RWPE2 (cell line): ENCODE measurements at regions not wholly inside any gene's neighbourhood (a gene's known extent, or its start where the extent isn't known, plus 50 kb on each side); places are given as distances from the start of the nearest gene placed in this dataset.

ENCODE experiments used
- ATAC-seq: fragments of 200-7000 bp; cut with Tn5 transposase; 3 replicates; pipeline ENCODE4 v1.9.1; 2021; ENCODE audit warnings: low read depth
- DNase-seq: peaks from one replicate; pipeline ENCODE4 v3.0.0-alpha.2; 2020; ENCODE audit warnings: low spot score
- H3K27ac ChIP-seq: fragments of 450-650 bp; 2 replicates; pipeline ENCODE4 v1.5.1; 2017; ENCODE audit warnings: mild to moderate bottlenecking; ENCODE audit not compliant: poor library complexity, severe bottlenecking
- H3K27me3 ChIP-seq: fragments of 250-450 bp; sonication (Bioruptor Pico); 2 replicates; pipeline ENCODE4 v1.5.1; 2021; ENCODE audit warnings: mild to moderate bottlenecking, moderate library complexity; ENCODE audit not compliant: insufficient read depth, poor library complexity, severe bottlenecking
- H3K36me3 ChIP-seq: fragments of 250-450 bp; sonication (Bioruptor Pico); 2 replicates; pipeline ENCODE4 v1.5.1; 2020; ENCODE audit warnings: low read depth, mild to moderate bottlenecking, moderate library complexity
- H3K4me1 ChIP-seq: fragments of 250-450 bp; sonication (Bioruptor Pico); 2 replicates; pipeline ENCODE4 v1.5.1; 2021; ENCODE audit warnings: mild to moderate bottlenecking, moderate library complexity; ENCODE audit not compliant: insufficient read depth, poor library complexity, severe bottlenecking
- H3K4me3 ChIP-seq: fragments of 250-450 bp; sonication (Bioruptor Pico); 2 replicates; pipeline ENCODE4 v1.5.1; 2021; ENCODE audit warnings: mild to moderate bottlenecking, moderate library complexity; ENCODE audit not compliant: severe bottlenecking
- H3K9me3 ChIP-seq: fragments of 250-450 bp; sonication (Bioruptor Pico); 2 replicates; pipeline ENCODE4 v1.5.1; 2021; ENCODE audit warnings: mild to moderate bottlenecking, moderate library complexity; ENCODE audit not compliant: severe bottlenecking
- TF ChIP-seq, protein P1 (sequence below): fragments of 450-650 bp; IDR thresholded peaks from one replicate; pipeline ENCODE4 v1.5.1; 2017; ENCODE audit warnings: mild to moderate bottlenecking, moderate library complexity; ENCODE audit not compliant: poor library complexity, severe bottlenecking

DNA sequence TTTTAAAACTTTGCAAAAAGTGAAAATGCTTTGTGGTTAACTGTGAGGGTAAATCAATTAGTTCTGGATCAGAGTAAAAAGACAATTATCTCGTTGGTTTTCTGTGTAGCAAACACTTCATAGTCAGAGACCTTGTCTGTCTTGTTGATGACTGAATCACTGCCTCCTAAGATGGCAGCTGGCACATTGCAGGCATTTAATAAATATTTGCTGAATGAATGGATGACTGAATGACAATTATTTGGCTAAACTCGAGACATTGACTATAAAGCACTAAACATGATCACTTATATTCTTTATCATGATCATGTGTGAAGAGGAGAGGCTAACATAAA lies 96.2 kb downstream of the MAIP1 start:
- no peak for DNase-seq
- no peaks in the 10 kb centered on the region for H3K36me3 ChIP-seq
- H3K27ac ChIP-seq, result no peak overlapping the region
- no peaks in the 10 kb centered on the region for H3K9me3 ChIP-seq
- no peak for ATAC-seq
- no peak overlapping the region for H3K4me3 ChIP-seq
- no peaks in the 10 kb centered on the region for H3K4me1 ChIP-seq
- no peaks in the 10 kb centered on the region for H3K27me3 ChIP-seq
- TF ChIP-seq, protein P1, sequence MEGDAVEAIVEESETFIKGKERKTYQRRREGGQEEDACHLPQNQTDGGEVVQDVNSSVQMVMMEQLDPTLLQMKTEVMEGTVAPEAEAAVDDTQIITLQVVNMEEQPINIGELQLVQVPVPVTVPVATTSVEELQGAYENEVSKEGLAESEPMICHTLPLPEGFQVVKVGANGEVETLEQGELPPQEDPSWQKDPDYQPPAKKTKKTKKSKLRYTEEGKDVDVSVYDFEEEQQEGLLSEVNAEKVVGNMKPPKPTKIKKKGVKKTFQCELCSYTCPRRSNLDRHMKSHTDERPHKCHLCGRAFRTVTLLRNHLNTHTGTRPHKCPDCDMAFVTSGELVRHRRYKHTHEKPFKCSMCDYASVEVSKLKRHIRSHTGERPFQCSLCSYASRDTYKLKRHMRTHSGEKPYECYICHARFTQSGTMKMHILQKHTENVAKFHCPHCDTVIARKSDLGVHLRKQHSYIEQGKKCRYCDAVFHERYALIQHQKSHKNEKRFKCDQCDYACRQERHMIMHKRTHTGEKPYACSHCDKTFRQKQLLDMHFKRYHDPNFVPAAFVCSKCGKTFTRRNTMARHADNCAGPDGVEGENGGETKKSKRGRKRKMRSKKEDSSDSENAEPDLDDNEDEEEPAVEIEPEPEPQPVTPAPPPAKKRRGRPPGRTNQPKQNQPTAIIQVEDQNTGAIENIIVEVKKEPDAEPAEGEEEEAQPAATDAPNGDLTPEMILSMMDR, result no peak

DNA sequence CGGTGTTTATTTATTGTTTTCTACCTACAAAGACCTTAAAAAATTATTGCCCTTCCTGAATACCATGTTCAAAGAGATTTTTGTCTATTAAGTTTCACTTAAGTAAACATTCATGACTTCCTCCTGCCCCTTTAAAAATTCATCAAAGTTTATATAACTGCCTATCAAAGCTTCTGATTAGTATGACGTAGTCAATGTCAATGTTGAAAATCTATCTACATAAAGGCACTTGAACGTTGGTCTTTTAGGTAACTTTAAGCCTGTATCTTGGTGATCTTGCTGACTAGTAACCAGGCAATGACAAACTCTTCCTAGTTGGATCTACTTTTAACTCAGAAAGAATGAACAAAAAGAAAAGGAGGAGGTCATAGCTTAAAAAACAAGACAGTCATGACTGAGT lies 97.2 kb downstream of the MAIP1 start:
- Histone ChIP-seq H3K27me3 (no peaks in the 10 kb centered on the region), H3K4me3 (no peak overlapping the region), H3K36me3 (no peaks in the 10 kb centered on the region), H3K4me1 (no peaks in the 10 kb centered on the region), H3K27ac (no peak overlapping the region), H3K9me3 (no peaks in the 10 kb centered on the region)
- TF ChIP-seq, protein P1, result no peak
- DNase-seq (no peak), ATAC-seq (no peak)

DNA sequence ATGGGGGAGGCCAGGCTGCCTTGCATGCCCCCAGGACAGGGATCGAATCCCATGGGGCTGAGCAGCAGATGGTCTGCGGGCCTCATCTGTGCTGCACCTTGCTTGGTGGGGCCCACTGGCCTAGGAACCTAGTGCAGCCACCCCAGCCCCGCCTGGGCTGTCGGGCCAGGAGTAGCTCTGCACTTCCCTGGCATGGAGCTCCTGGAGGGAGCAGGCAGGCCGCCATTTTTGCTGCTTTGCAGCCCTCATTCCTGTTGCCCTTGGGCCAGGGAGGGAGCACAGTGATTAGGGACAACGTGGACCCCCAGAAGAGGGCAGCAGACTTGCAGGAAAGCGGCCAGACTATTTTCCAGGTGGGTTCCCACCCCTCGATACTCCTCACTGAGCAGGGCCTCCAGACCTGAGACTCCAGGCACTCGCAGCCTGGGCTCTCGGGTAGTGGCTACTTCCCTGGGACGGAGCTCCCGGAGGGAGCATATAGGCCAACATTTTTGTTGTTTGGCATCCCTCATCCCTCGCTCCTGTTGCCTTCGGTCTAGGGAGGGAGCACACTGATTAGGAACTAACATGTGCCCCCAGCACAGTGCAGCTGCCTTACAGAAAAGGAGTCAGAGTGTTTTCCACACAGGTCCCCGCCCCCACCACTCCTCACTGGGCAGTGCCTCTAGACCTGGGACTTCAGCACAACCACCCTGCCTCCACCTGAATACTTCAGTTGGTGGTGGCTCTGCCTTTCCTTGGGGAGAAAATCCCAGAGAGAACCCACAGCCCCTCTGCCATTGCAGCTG lies 99.5 kb downstream of the MAIP1 start:
- TF ChIP-seq, protein P1, result no peak
- no peak for DNase-seq

DNA sequence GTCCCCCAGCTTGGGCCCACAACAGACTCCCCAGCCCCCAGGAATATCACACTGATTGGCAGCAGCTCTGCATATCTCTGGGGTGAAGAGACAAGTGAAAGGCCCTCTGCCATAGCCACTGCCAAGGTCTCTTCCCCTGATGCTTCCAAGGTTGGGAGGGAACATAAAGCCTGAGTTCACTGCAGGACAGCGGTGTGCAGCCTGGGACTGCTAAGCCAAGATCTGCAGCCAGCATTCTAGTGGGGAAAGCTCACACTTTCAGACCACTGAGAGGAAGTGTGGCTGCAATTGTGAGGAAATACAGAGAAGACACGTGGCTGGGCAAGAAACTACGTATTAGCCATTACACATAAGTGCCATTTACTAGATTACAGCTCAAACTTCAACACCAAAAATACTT lies 100.7 kb downstream of the MAIP1 start:
- no peak for DNase-seq

More for the DNA sequence above, 99.5 kb downstream of the MAIP1 start:
- Histone ChIP-seq H3K9me3 (no peaks in the 10 kb centered on the region), H3K27ac (no peak overlapping the region), H3K36me3 (no peaks in the 10 kb centered on the region), H3K4me3 (no peak overlapping the region), H3K27me3 (no peaks in the 10 kb centered on the region), H3K4me1 (no peaks in the 10 kb centered on the region)
- no peak for ATAC-seq

DNA sequence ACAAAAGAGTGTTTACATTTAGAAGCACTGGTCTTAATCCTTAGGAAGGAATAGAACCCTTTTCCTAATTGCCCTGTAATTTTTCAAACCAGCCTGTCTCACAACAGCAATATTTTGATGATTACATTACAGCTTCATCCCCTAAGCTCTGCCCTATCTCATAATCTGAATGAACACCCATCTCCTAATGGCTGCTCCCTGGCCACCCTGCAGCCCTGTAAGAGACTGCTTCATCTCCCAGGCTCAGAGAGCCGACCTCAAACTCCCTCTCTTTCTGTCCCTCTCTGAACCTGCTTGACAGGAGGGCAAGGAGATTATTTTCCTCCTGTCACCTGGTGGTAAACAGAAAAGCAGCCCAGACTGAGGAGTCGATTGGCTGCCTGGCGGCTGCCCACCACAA lies 107.8 kb downstream of the MAIP1 start:
- ATAC-seq, result no peak
- DNase-seq, result no peak
- Histone ChIP-seq H3K36me3 (no peaks in the 10 kb centered on the region), H3K4me1 (no peaks in the 10 kb centered on the region), H3K27ac (no peak overlapping the region), H3K9me3 (no peaks in the 10 kb centered on the region), H3K27me3 (no peaks in the 10 kb centered on the region), H3K4me3 (no peak overlapping the region)
- TF ChIP-seq, protein P1, result no peak

More for the DNA sequence above, 100.7 kb downstream of the MAIP1 start:
- no peaks in the 10 kb centered on the region for H3K27me3 ChIP-seq
- TF ChIP-seq, protein P1, result no peak
- H3K36me3 ChIP-seq, result no peaks in the 10 kb centered on the region
- no peak overlapping the region for H3K27ac ChIP-seq
- no peak overlapping the region for H3K4me3 ChIP-seq
- no peak for ATAC-seq
- no peaks in the 10 kb centered on the region for H3K9me3 ChIP-seq
- H3K4me1 ChIP-seq, result no peaks in the 10 kb centered on the region
